Stimulated activated naive CD8-positive, alpha-beta T cell treated with anti-CD3 and anti-CD28 coated beads, Interleukin-15, amount 100 ng/mL, for 72 hours (primary cell): ENCODE measurements at regions not wholly inside any gene's neighbourhood (a gene's known extent, or its start where the extent isn't known, plus 50 kb on each side); places are given as distances from the start of the nearest gene placed in this dataset.
"Not testable (repeated sequence)": the region's sequence is repeated elsewhere in the genome, so short reads cannot be mapped to it uniquely, and the experiment has no call there.

ENCODE experiments used
- ATAC-seq: fragments of 150-1000 bp; cut with Tn5 transposase; 2 replicates; pipeline ENCODE4 v1.10.0; 2021; ENCODE audit warnings: mild to moderate bottlenecking, moderate library complexity
- DNase-seq, 2 donors: peaks; one replicate each; pipeline ENCODE4 v3.0.0; 2021 to 2022
- H3K27ac Mint-ChIP-seq, 2 donors: one replicate each; pipeline ENCODE4 v1.8.0; 2022; ENCODE audit warnings: mild to moderate bottlenecking in 2 of 2, mixed read lengths in 2 of 2, moderate library complexity in 2 of 2
- H3K27me3 Mint-ChIP-seq: one replicate; pipeline ENCODE4 v1.8.0; 2022; ENCODE audit warnings: mixed read lengths
- H3K4me1 Mint-ChIP-seq: one replicate; pipeline ENCODE4 v1.8.0; 2022; ENCODE audit warnings: mild to moderate bottlenecking, mixed read lengths
- H3K4me3 Mint-ChIP-seq, 2 donors: one replicate each; pipeline ENCODE4 v1.8.0; 2022; ENCODE audit warnings: mild to moderate bottlenecking in 2 of 2, mixed read lengths in 2 of 2, moderate library complexity in 1 of 2
- H3K9me3 Mint-ChIP-seq, 2 donors: one replicate each; pipeline ENCODE4 v1.8.0; 2022; ENCODE audit warnings: mixed read lengths in 2 of 2

DNA sequence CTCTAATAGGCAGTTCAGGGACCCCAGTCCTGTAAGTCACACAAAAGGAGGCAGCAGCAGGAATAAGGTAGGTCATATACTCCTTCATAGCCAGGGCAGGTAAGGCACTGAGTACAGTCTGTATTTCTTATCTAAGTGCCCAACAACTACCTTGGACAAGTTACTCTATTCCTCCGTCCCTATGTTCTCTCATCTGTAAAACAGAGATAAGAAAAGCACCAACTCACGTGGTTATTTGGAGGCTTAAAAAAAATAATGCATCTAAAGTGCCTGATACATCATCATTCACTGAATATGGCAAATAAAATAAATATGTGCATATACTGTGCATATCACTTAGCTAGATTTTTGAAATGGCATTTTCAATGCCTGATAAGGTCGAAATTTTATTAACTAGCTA lies 298.1 kb upstream of the CDYL start:
- Mint-ChIP-seq H3K4me3 (no peak overlapping the region), H3K27ac (no peak overlapping the region), H3K27me3 (peaks cover 28% of the 10 kb centered on the region), H3K4me1 (peaks cover 7% of the 10 kb centered on the region), H3K9me3 (peaks cover 0 to 1% of the 10 kb centered on the region in 2 donors)
- no peak for DNase-seq
- ATAC-seq: no peak

DNA sequence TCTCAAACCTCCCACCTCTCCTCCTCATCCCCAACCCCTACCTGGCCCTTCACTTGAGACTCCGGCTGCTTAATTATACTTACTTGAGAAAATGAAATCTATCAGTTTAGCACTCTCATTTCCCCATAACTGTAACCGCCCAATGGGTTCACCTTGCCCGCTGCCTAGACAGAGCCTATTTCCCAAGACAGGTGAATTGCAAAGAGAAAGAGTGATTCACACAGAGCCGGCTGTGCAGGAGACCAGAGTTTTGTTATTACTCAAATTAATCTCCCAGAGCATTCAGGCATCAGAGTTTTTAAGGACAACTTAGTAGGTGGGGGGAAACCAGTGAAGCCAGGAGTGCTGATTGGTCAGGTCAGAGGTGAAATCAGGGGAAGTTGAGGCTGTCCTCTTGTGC lies 301.4 kb upstream of the CDYL start:
- Mint-ChIP-seq H3K27ac (no peak overlapping the region), H3K4me3 (no peak overlapping the region), H3K9me3 (peaks cover 21 to 33% of the 10 kb centered on the region in 2 donors), H3K4me1 (peaks cover 7% of the 10 kb centered on the region), H3K27me3 (peaks cover 10% of the 10 kb centered on the region)
- DNase-seq: no peak
- ATAC-seq: no peak

DNA sequence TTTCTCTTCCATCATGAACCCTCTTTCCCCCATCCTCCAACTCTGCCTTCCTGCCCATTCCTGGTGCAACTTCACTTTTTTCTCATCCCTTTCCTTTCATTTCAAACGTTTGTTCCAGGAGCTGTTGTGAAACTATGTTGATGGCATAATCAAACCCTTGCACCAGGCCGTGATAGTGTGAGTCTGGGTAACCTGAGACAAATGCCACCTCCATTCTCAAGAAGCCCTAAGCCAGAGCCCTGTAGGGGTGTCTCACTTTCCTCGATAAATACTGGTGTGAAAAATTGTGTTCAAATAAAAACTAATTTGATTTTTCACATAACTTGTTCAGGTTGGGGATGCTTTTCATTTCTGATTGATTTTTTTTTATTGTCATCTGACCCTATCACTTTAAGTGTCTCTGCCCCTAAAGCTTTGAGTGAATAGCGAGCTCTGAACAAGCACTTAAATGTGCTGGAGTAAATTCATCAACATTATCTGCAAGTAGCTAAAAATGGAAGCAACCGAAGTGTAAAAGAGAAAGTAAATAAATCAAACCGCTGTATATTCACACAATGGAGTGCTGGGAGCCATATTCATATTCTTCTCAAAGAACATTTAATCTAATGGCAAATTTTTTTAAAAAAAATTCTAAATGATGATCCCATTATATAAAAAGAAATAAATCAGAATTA lies 303.1 kb upstream of the CDYL start:
- peaks cover 7% of the 10 kb centered on the region for H3K27me3 Mint-ChIP-seq
- no peak overlapping the region for H3K27ac Mint-ChIP-seq
- no peak for ATAC-seq
- peaks cover 7% of the 10 kb centered on the region for H3K4me1 Mint-ChIP-seq
- DNase-seq: no peak
- H3K9me3 Mint-ChIP-seq: peaks cover 21 to 33% of the 10 kb centered on the region in 2 donors
- no peak overlapping the region for H3K4me3 Mint-ChIP-seq

DNA sequence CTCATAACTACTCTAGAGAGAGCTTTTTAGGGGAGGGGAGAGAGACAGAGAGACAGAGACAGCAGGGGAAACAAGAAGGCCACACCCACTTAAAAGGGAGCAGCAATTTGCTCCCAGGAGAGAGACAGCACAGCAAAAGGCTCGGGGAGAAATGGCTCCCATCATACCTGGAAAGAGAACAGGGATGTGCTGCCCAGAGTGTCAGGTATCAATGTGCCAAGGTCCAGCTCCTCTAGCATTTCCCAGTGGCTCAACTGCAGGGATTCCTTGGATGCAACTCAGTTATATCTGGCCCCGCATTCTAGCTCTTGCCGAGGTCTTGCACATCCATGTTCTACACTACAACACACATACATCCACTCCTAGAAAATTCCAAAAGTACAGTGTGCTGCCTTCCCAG lies 304.0 kb upstream of the CDYL start:
- no peak for ATAC-seq
- Mint-ChIP-seq H3K27ac (peak overlapping the region in 1 of 2 donors; percentile 10), H3K4me1 (peaks cover 7% of the 10 kb centered on the region), H3K4me3 (no peak overlapping the region), H3K27me3 (peaks cover 12% of the 10 kb centered on the region), H3K9me3 (peaks cover 21 to 33% of the 10 kb centered on the region in 2 donors)
- DNase-seq: no peak

DNA sequence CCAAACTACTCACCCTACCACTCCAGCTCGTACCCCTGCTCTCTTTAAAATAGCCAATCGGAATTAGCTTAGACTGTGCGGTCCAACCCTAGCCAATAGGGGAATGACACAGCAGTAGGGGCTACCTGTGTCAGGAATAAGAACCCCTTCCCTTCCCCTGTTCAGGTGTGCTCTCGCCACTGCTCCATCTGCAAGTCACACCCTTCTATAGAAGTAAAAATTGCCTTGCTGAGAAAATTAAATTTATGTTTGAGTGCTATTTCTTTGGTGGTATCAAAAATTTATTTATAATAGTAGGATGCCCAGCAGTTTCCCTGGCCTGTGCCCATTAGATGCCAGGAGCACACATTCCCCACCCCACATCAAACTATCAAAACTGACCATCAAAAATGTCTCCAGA lies 304.7 kb upstream of the CDYL start:
- not testable (repeated sequence) for H3K4me1 Mint-ChIP-seq, H3K4me3 Mint-ChIP-seq, DNase-seq, H3K27ac Mint-ChIP-seq, ATAC-seq
- peaks cover 21 to 33% of the 10 kb centered on the region in 2 donors for H3K9me3 Mint-ChIP-seq
- H3K27me3 Mint-ChIP-seq: peaks cover 16% of the 10 kb centered on the region

DNA sequence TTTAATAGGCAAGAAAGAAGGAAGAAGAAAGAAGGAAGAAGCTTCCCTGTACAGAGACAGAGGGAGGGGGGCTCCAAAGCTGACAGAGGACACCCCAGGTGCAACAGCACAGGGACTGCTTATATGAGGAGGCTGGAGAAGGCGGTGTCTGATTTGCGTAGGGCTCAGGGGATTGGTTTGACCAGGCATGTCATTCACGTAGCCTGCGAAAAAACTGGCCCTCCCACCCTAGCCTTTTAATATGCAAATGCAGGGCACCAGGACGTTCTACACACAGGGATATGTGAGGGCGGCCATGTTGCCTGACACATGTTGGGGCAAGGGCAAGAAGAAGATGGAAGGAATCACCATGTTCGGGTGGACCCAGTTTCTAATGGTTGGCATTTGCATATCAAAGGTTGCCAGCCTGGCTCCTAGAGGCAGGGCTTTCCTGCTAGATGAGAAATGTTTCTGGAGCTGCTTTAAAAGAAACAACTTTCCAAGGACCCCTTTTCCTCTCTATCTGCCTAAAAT lies 305.4 kb upstream of the CDYL start:
- ATAC-seq: no peak
- Mint-ChIP-seq H3K27ac (no peak overlapping the region), H3K27me3 (peaks cover 16% of the 10 kb centered on the region), H3K4me1 (peaks cover 7% of the 10 kb centered on the region), H3K4me3 (no peak overlapping the region), H3K9me3 (peaks cover 21 to 33% of the 10 kb centered on the region in 2 donors)
- no peak for DNase-seq

DNA sequence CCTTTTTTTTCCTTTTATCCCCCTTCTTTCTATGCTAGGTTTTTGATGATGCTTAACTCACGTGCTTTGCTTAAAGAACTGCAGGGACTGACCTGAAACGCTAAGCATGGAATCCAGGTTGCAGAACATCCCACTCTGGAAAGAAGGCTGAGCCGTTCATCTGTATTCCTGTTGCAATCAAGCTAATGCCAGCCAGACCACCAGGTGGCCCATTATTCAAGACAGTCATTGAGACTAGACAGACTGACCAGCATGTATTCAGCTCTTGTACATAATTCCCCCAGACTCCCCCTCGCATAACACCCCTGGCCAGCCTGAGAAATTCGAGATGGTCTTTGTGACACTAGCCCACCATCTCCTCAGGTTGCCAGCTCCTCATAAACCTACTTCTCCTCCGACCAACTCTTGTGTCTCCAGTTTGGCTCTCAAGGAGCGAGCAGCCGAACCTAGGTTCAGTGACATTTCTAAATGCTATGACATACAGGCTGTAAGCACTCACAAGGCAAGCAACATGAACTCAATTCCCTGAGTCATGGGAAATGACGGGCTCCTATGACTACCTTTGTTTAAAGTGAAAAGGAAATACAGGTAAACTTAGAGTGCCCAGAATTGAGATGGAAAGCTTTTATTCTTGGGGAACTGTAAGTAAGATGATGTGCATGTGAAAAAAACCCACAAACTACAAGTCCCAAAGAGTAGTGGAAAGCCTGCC lies 309.3 kb upstream of the CDYL start:
- H3K4me3 Mint-ChIP-seq: no peak overlapping the region
- no peak overlapping the region for H3K27ac Mint-ChIP-seq
- DNase-seq: no peak

DNA sequence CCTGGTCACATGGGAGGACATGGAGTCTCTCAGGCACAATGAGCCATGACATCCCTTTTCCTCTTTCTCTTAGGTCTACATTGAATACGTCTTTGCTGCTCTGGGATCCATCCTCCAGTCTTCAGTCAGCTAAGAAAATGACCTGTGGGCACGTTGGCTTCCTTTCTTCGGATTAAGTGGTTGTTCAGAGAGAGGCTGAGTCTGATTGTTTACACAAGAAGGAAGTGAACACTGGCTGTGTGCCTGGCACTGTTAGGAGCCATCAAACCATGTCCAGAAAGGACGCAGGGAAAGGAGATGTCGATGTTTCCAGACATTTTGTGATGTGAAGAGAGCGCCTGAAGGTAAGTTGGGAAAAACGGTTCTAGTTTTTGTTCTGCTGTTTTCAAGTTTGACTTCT lies 309.9 kb upstream of the CDYL start:
- Mint-ChIP-seq H3K27ac (no peak overlapping the region), H3K27me3 (peaks cover 9% of the 10 kb centered on the region), H3K4me3 (no peak overlapping the region)

More for the DNA sequence above, 309.3 kb upstream of the CDYL start:
- no peak for ATAC-seq
- H3K27me3 Mint-ChIP-seq: peaks cover 9% of the 10 kb centered on the region
- H3K4me1 Mint-ChIP-seq: no peaks in the 10 kb centered on the region
- peaks cover 16 to 20% of the 10 kb centered on the region in 2 donors for H3K9me3 Mint-ChIP-seq

DNA sequence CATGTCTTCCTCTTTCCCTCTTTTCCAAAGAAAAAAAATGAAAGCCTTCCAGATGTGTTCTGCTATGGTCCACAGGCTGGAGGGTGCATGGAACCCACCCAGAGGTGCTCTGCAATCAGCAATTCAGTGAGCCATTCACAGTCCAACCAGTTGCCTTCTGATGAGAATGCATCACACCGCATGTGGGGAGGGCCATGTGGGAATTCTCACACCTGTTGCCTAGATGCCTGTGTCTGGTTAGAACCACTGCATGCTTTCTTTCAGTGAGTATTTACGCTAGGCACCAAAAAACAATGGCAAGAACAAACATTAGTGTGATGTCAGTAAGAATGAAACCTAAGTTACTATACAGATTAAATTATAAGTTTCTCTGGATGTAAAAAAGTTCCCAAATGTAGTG lies 311.6 kb upstream of the CDYL start:
- no peak overlapping the region for H3K27ac Mint-ChIP-seq
- ATAC-seq: no peak
- peaks cover 9% of the 10 kb centered on the region for H3K27me3 Mint-ChIP-seq
- H3K9me3 Mint-ChIP-seq: no peaks in the 10 kb centered on the region
- no peak for DNase-seq
- no peaks in the 10 kb centered on the region for H3K4me1 Mint-ChIP-seq
- no peak overlapping the region for H3K4me3 Mint-ChIP-seq

More for the DNA sequence above, 309.9 kb upstream of the CDYL start:
- ATAC-seq (no peak), DNase-seq (no peak)
- Mint-ChIP-seq H3K4me1 (no peaks in the 10 kb centered on the region), H3K9me3 (peaks cover 9 to 14% of the 10 kb centered on the region in 2 donors)

DNA sequence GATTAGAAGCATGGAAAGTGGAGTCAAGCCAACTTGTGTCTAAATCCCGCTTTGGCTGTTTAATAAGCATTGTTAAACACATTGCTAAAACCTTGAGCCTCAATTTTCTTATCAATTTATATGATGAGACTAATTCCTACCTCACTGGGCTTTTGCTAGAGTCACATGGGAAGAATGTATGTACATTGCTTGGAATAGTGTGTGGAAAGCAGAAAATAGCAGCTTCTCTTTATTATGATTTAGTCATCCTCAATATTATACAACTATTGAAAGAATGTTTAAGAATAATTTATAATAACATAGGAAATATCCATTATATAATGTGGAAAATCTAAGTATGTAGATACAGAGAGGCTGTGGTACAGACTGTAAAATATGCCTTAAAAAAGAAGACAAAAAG lies 313.0 kb upstream of the CDYL start:
- Mint-ChIP-seq H3K9me3 (no peaks in the 10 kb centered on the region), H3K4me3 (no peak overlapping the region), H3K27ac (no peak overlapping the region), H3K4me1 (no peaks in the 10 kb centered on the region), H3K27me3 (peaks cover 9% of the 10 kb centered on the region)
- DNase-seq: no peak
- ATAC-seq: no peak

DNA sequence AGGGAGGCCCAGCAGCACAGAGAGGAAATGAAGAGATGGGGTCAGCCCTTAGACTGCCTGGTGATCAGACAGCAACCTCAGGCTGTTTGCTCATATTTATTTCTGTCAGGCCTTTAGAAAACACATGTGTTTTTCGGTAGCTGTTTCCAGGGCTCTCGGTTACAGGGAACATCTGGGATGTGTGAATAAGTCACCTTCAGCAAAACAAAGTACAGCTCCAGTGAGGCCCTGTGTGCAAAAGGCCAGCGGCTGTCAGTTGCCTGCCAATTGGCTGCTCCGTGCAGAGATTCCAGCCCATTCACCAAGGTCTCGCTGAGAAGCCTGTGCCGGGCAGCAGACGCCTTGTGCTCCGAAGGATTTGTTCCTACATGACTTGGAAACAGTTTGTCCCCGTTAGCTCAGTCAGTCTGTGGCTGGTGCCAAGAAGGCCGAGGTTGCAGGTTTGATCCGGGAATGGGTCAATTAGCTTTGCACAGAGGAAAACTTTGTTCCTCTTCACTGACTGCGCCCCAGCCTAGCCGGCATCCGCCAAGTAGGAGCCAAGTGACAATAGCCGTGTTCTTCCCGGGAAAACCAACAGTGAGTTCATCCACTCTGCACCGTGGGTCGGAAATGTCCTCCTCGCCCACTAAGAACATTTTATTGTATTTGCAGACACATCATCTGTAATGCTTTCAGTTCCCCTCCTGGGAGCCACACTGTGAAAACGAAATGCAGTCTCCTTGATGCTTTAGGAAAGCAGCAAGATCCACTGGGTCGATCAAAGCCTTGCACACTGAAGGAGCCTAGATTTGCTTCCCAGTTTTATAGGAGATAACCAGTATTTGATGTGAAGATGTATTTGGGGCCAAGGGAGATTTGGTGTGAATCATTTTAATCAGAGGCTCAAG lies 315.4 kb upstream of the CDYL start:
- ATAC-seq (no peak), DNase-seq (no peak)
- no peaks in the 10 kb centered on the region for H3K4me1 Mint-ChIP-seq
- no peak overlapping the region for H3K4me3 Mint-ChIP-seq
- no peak overlapping the region for H3K27ac Mint-ChIP-seq
- no peaks in the 10 kb centered on the region for H3K9me3 Mint-ChIP-seq
- H3K27me3 Mint-ChIP-seq: no peaks in the 10 kb centered on the region

DNA sequence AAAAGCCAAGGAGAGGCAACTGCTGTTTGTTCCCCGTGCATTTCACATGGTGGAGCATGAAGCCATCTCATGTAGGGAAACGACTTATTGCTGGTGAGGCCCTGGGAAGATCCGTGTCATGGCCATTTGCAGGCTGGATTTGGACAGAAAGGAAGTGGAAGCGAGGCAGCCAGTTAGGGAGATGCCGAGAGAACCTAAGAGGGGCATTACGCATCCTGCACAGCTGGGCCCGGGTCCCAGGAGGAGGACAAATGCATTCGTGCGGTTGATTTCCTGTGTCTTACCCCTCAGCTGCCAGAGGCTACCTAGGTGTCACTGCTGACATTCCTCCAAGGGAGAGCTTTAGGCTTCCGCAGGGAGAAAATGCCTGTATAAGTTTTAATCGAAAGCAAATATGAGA lies 316.2 kb upstream of the CDYL start:
- H3K4me3 Mint-ChIP-seq: no peak overlapping the region
- H3K4me1 Mint-ChIP-seq: no peaks in the 10 kb centered on the region
- H3K27ac Mint-ChIP-seq: no peak overlapping the region
- ATAC-seq (no peak), DNase-seq (no peak)
- H3K27me3 Mint-ChIP-seq: peaks cover 4% of the 10 kb centered on the region
- H3K9me3 Mint-ChIP-seq: no peaks in the 10 kb centered on the region

DNA sequence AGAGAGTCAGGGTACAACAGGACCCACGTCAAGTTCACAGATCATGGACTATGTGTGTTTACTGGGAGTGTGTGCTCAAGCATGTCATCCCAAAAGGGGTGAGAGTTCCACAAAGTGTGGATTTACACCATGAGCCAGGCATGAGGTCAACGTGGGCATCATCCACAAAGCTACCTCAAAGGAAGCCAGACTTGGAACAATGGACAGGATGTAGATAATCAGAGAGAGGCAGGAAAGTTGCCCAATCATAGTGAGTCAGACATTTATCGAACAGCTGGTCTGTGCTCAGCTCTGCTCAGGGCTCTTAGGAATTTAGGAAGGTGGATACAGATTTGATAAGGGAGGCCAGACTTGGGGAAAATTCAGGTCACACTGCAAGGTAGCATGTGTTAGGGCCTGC lies 317.2 kb upstream of the CDYL start:
- no peak overlapping the region for H3K27ac Mint-ChIP-seq
- DNase-seq (no peak), ATAC-seq (no peak)

DNA sequence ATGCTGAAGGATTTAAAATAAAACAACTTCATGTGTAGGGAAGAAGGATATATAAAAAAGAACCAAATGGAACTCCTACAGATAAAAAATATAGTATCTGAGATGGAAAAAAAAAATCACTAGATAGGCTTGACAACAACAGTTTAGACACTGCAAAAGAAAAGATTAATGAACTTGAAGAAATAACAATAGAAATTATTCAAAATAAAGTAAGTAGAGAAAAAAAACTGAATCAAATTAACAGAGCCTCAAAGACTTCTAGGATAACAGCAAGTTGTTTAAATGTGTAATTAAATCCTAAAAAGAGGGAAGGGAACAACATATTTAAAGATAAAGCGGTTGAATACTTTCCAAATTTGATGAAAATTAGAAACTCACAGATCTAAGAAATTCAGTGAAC lies 316.3 kb upstream of the ECI2 start:
- Mint-ChIP-seq H3K4me1 (no peaks in the 10 kb centered on the region), H3K4me3 (no peak overlapping the region), H3K27me3 (peaks cover 48% of the 10 kb centered on the region), H3K9me3 (peaks cover 13 to 14% of the 10 kb centered on the region in 2 donors), H3K27ac (no peak overlapping the region)
- DNase-seq (no peak), ATAC-seq (no peak)

More for the DNA sequence above, 317.2 kb upstream of the CDYL start:
- Mint-ChIP-seq H3K4me3 (no peak overlapping the region), H3K9me3 (peaks cover 0 to 3% of the 10 kb centered on the region in 2 donors), H3K4me1 (no peaks in the 10 kb centered on the region), H3K27me3 (peaks cover 13% of the 10 kb centered on the region)

DNA sequence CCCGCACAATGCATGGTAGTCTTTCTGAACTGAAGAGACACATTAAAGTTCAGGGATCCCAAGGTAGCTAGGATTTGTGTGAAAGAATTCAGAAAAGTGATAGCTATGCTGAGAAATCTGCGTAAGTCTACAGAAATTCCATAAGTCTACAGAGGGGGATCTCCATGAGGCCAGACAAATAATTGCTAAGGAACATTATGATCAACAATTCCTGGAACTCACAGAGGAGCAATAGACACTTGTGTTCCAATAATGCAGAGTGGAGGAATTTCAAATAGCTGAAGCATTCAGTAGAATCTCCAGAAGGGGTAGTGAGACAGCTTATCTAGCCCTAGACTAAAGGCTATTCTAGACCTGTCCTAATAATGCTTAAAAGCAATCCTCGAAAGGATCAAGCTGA lies 315.7 kb upstream of the ECI2 start:
- no peak overlapping the region for H3K27ac Mint-ChIP-seq
- H3K4me3 Mint-ChIP-seq: no peak overlapping the region
- H3K9me3 Mint-ChIP-seq: peaks cover 13 to 14% of the 10 kb centered on the region in 2 donors
- no peaks in the 10 kb centered on the region for H3K4me1 Mint-ChIP-seq
- ATAC-seq (no peak), DNase-seq (no peak)
- H3K27me3 Mint-ChIP-seq: peaks cover 48% of the 10 kb centered on the region
